ENCODE measurements at regions not wholly inside any gene's neighbourhood (a gene's known extent, or its start where the extent isn't known, plus 50 kb on each side); places are given as distances from the start of the nearest gene placed in this dataset.

GRCh38 chr15:95304947-95305400 lies 1025.5 kb upstream of the NR2F2 start:
- no peak overlapping the region for H3K4me3 ChIP-seq (ENCODE audit: severe bottlenecking)
- no peak overlapping the region for H3K27ac ChIP-seq (ENCODE audit: poor library complexity, severe bottlenecking)
- no peaks in the 10 kb centered on the region for H3K36me3 ChIP-seq (ENCODE audit: low read depth)
- peaks cover 4% of the 10 kb centered on the region for H3K27me3 ChIP-seq (ENCODE audit: insufficient read depth, poor library complexity, severe bottlenecking)
- no peaks in the 10 kb centered on the region for H3K4me1 ChIP-seq (ENCODE audit: insufficient read depth, poor library complexity, severe bottlenecking)
- ATAC-seq (ENCODE audit: low read depth) (no peak), DNase-seq (ENCODE audit: low spot score) (no peak)
- H3K9me3 ChIP-seq (ENCODE audit: severe bottlenecking) = no peaks in the 10 kb centered on the region
- TF ChIP-seq CTCF (IDR thresholded peaks at IDR 0.05; ENCODE audit: poor library complexity, severe bottlenecking) = no peak

- no peak for TF ChIP-seq CTCF (IDR thresholded peaks at IDR 0.05; ENCODE audit: poor library complexity, severe bottlenecking)
- Histone ChIP-seq H3K4me1 (ENCODE audit: insufficient read depth, poor library complexity, severe bottlenecking) (no peaks in the 10 kb centered on the region), H3K9me3 (ENCODE audit: severe bottlenecking) (no peaks in the 10 kb centered on the region), H3K36me3 (ENCODE audit: low read depth) (no peaks in the 10 kb centered on the region), H3K4me3 (ENCODE audit: severe bottlenecking) (no peak overlapping the region), H3K27me3 (ENCODE audit: insufficient read depth, poor library complexity, severe bottlenecking) (peaks cover 4% of the 10 kb centered on the region), H3K27ac (ENCODE audit: poor library complexity, severe bottlenecking) (no peak overlapping the region)
- no peak for ATAC-seq (ENCODE audit: low read depth)
- no peak for DNase-seq (ENCODE audit: low spot score)
Observed at GRCh38 chr15:95307115-95307514, 1023.4 kb upstream of the NR2F2 start.

GRCh38 chr15:95319242-95319641 lies 1011.3 kb upstream of the NR2F2 start:
- DNase-seq (ENCODE audit: low spot score) (no peak), ATAC-seq (ENCODE audit: low read depth) (0 out of 3 replicates have a peak, but pooled peaks have one; percentile 12)
- TF ChIP-seq CTCF (IDR thresholded peaks at IDR 0.05; ENCODE audit: poor library complexity, severe bottlenecking) = no peak
- no peak overlapping the region for H3K4me3 ChIP-seq (ENCODE audit: severe bottlenecking)
- no peaks in the 10 kb centered on the region for H3K4me1 ChIP-seq (ENCODE audit: insufficient read depth, poor library complexity, severe bottlenecking)
- no peaks in the 10 kb centered on the region for H3K9me3 ChIP-seq (ENCODE audit: severe bottlenecking)
- H3K27me3 ChIP-seq (ENCODE audit: insufficient read depth, poor library complexity, severe bottlenecking) = peaks cover 7% of the 10 kb centered on the region
- H3K36me3 ChIP-seq (ENCODE audit: low read depth) = no peaks in the 10 kb centered on the region
- H3K27ac ChIP-seq (ENCODE audit: poor library complexity, severe bottlenecking) = no peak overlapping the region

- H3K4me1 ChIP-seq (ENCODE audit: insufficient read depth, poor library complexity, severe bottlenecking) = peaks cover 4% of the 10 kb centered on the region
- H3K4me3 ChIP-seq (ENCODE audit: severe bottlenecking) = no peak overlapping the region
- peaks cover 33% of the 10 kb centered on the region for H3K27me3 ChIP-seq (ENCODE audit: insufficient read depth, poor library complexity, severe bottlenecking)
- 0 out of 3 replicates have a peak, but pooled peaks have one; percentile 33 for ATAC-seq (ENCODE audit: low read depth)
- no peak for DNase-seq (ENCODE audit: low spot score)
- no peaks in the 10 kb centered on the region for H3K36me3 ChIP-seq (ENCODE audit: low read depth)
- no peaks in the 10 kb centered on the region for H3K9me3 ChIP-seq (ENCODE audit: severe bottlenecking)
- no peak overlapping the region for H3K27ac ChIP-seq (ENCODE audit: poor library complexity, severe bottlenecking)
- no peak for TF ChIP-seq CTCF (IDR thresholded peaks at IDR 0.05; ENCODE audit: poor library complexity, severe bottlenecking)
Observed at GRCh38 chr15:95323796-95324195, 1006.7 kb upstream of the NR2F2 start.

- DNase-seq (ENCODE audit: low spot score) (no peak), ATAC-seq (ENCODE audit: low read depth) (no peak)
- H3K27ac ChIP-seq (ENCODE audit: poor library complexity, severe bottlenecking) = no peak overlapping the region
- H3K9me3 ChIP-seq (ENCODE audit: severe bottlenecking) = no peaks in the 10 kb centered on the region
- H3K4me1 ChIP-seq (ENCODE audit: insufficient read depth, poor library complexity, severe bottlenecking) = peaks cover 4% of the 10 kb centered on the region
- peaks cover 33% of the 10 kb centered on the region for H3K27me3 ChIP-seq (ENCODE audit: insufficient read depth, poor library complexity, severe bottlenecking)
- H3K4me3 ChIP-seq (ENCODE audit: severe bottlenecking) = no peak overlapping the region
- H3K36me3 ChIP-seq (ENCODE audit: low read depth) = no peaks in the 10 kb centered on the region
- TF ChIP-seq CTCF (IDR thresholded peaks at IDR 0.05; ENCODE audit: poor library complexity, severe bottlenecking) = no peak
Observed at GRCh38 chr15:95324656-95325055, 1005.8 kb upstream of the NR2F2 start.
